HCT116 (cell line): ENCODE measurements at regions not wholly inside any gene's neighbourhood (a gene's known extent, or its start where the extent isn't known, plus 50 kb on each side); places are given as distances from the start of the nearest gene placed in this dataset.

Experiments
- ATAC-seq: fragments of 200-7000 bp; cut with Tn5 transposase; 2 replicates; pipeline ENCODE4 v1.9.1; 2020; ENCODE audit warnings: mild to moderate bottlenecking, moderate library complexity
- BruUV-seq: library from RNA; stranded (reverse); fragments of 400-500 nt; replicated peaks from 2 replicates; lab custom pipeline; 2021; lab: Mats Ljungman, UMichigan
- CTCF ChIA-PET: fragments of 300-600 bp; sonication (Branson Sonifier 250); formaldehyde crosslinking; loops from one replicate; lab custom pipeline; 2021; ENCODE audit warnings: antibody characterized with exemption; lab: Charles Lee
- POLR2A ChIA-PET: fragments of 300-600, 350-600 bp; sonication (Branson Sonifier 250); formaldehyde crosslinking; loops from one replicate; lab custom pipeline; 2021; ENCODE audit warnings: antibody characterized with exemption; lab: Charles Lee
- RAD21 ChIA-PET, 2 experiments: fragments of 300-600 bp; sonication (Branson Sonifier 250); formaldehyde crosslinking; loops; one replicate each; lab custom pipeline; 2023; ENCODE audit warnings: low total read pairs in 2 of 2; ENCODE audit not compliant: uncharacterized antibody in 2 of 2, unreplicated experiment in 2 of 2, low non-redundant PET in 1 of 2; lab: Charles Lee
- DNase-seq: peaks from one replicate; pipeline ENCODE4 v3.0.0-alpha.2; 2010; ENCODE audit warnings: low read depth, low spot score
- H2AFZ ChIP-seq: fragments of 200-600 bp; shearing (Covaris generic), sonication (generic); 2 replicates; pipeline ENCODE4 v1.6.1; 2017; ENCODE audit warnings: low read depth, mixed run types, mixed read lengths, antibody characterized with exemption, low read length; ENCODE audit not compliant: poor library complexity, severe bottlenecking
- H3K27ac ChIP-seq: 2 replicates; pipeline ENCODE4 v1.5.1; 2012; ENCODE audit warnings: low read depth, low read length
- H3K27me3 ChIP-seq: fragments of 200-600 bp; sonication (generic); 2 replicates; pipeline ENCODE4 v1.6.1; 2016; ENCODE audit warnings: mixed run types, low read length, mixed read lengths; ENCODE audit not compliant: insufficient read depth
- H3K36me3 ChIP-seq, 2 experiments: fragments of 200-500 bp in 1 of 2; fragments of 200-600 bp in 1 of 2; sonication (Bioruptor generic) in 1 of 2; sonication (generic) in 1 of 2; 2 replicates each; pipeline versions ENCODE4 v1.5.1 to v1.6.1; 2014 to 2016; ENCODE audit warnings: low read length in 2 of 2, inconsistent platforms in 1 of 2, mixed read lengths in 1 of 2, mixed run types in 1 of 2; ENCODE audit not compliant: insufficient read depth in 2 of 2, control insufficient read depth in 1 of 2
- H3K4me1 ChIP-seq, 2 experiments: fragments of 200-600 bp in 1 of 2; sonication (generic) in 1 of 2; 2 replicates each; pipeline versions ENCODE4 v1.5.1 to v1.6.1; 2012 to 2017; ENCODE audit warnings: low read length in 2 of 2, inconsistent platforms in 1 of 2, mild to moderate bottlenecking in 1 of 2, mixed read lengths in 1 of 2, mixed run types in 1 of 2, moderate library complexity in 1 of 2; ENCODE audit not compliant: insufficient read depth in 2 of 2, control insufficient read depth in 1 of 2
- H3K4me2 ChIP-seq: fragments of 200-600 bp; sonication (generic); 2 replicates; pipeline ENCODE4 v1.6.1; 2017; ENCODE audit warnings: mixed run types, low read length, mixed read lengths
- H3K4me3 ChIP-seq, 2 experiments: fragments of 200-600 bp in 1 of 2; sonication (generic) in 1 of 2; replicated peaks in 1 of 2; 2 replicates each; pipeline ENCODE4 v1.5.1; 2011 to 2016; ENCODE audit warnings: low read length in 2 of 2, control low read depth in 1 of 2, low read depth in 1 of 2, mild to moderate bottlenecking in 1 of 2, mixed read lengths in 1 of 2, mixed run types in 1 of 2
- H3K79me2 ChIP-seq: fragments of 200-600 bp; sonication (generic); 2 replicates; pipeline ENCODE4 v1.6.1; 2017; ENCODE audit warnings: mild to moderate bottlenecking, mixed run types, low read length, moderate library complexity, mixed read lengths; ENCODE audit not compliant: insufficient read depth
- H3K9ac ChIP-seq: fragments of 200-600 bp; sonication (generic); 2 replicates; pipeline ENCODE4 v1.6.1; 2016; ENCODE audit warnings: low read length, mixed read lengths
- H3K9me2 ChIP-seq: fragments of 200-600 bp; sonication (generic), shearing (Covaris generic); 2 replicates; pipeline ENCODE4 v1.6.1; 2017; ENCODE audit warnings: mixed run types, mild to moderate bottlenecking, moderate library complexity; ENCODE audit not compliant: insufficient read depth
- H3K9me3 ChIP-seq, 2 experiments: fragments of 200-500 bp in 1 of 2; fragments of 200-600 bp in 1 of 2; sonication (Bioruptor generic) in 1 of 2; sonication (generic) in 1 of 2; 2 replicates each; pipeline ENCODE4 v1.6.1; 2014 to 2017; ENCODE audit warnings: low read length in 2 of 2, mixed read lengths in 2 of 2, inconsistent platforms in 1 of 2, low read depth in 1 of 2, mild to moderate bottlenecking in 1 of 2, mixed run types in 1 of 2, moderate library complexity in 1 of 2; ENCODE audit not compliant: control insufficient read depth in 1 of 2, insufficient read depth in 1 of 2
- H4K20me1 ChIP-seq: fragments of 200-600 bp; sonication (generic), shearing (Covaris generic); 2 replicates; pipeline ENCODE4 v1.6.1; 2017; ENCODE audit warnings: mixed run types, mild to moderate bottlenecking, moderate library complexity; ENCODE audit not compliant: insufficient read depth
- CBX3 ChIP-seq: IDR thresholded peaks from 2 replicates; pipeline ENCODE4 v1.6.1; 2012; ENCODE audit warnings: low read depth
- EGR1 ChIP-seq: IDR thresholded peaks from 2 replicates; pipeline ENCODE4 v1.6.1; 2012; ENCODE audit warnings: low read depth
- ELF1 ChIP-seq: IDR thresholded peaks from 2 replicates; pipeline ENCODE4 v1.6.1; 2012; ENCODE audit warnings: low read depth, borderline replicate concordance
- EZH2 ChIP-seq: fragments of 200-600 bp; sonication (generic); IDR thresholded peaks from 2 replicates; pipeline ENCODE4 v1.6.1; 2017; ENCODE audit warnings: antibody characterized with exemption, mixed run types
- JUND ChIP-seq: IDR thresholded peaks from 2 replicates; pipeline ENCODE4 v1.6.1; 2012
- POLR2A ChIP-seq: IDR thresholded peaks from 2 replicates; pipeline ENCODE4 v1.7.0; 2011; ENCODE audit warnings: borderline replicate concordance; ENCODE audit not compliant: insufficient read depth, insufficient read length; ENCODE audit errors: extremely low read depth
- SIN3A ChIP-seq: IDR thresholded peaks from 2 replicates; pipeline ENCODE4 v1.6.1; 2012; ENCODE audit warnings: low read depth
- SRF ChIP-seq: IDR thresholded peaks from 2 replicates; pipeline ENCODE4 v1.6.1; 2012; ENCODE audit warnings: low read depth
- ZFX ChIP-seq: fragments of 450-650 bp; IDR thresholded peaks from 2 replicates; pipeline ENCODE4 v1.6.1; 2017
- ZNF274 ChIP-seq: fragments of 200-500 bp; sonication (Bioruptor generic); IDR thresholded peaks from 2 replicates; pipeline ENCODE4 v1.6.1; 2014; ENCODE audit warnings: mild to moderate bottlenecking, low read depth, low read length, inconsistent platforms
- intact Hi-C: fragments of 100-400 bp; cut with micrococcal nuclease; formaldehyde crosslinking; loops from 2 replicates; pipeline ENCODE4 v1.10.0; 2022
- TF ChIP-seq, protein P1 (sequence below): IDR thresholded peaks from 2 replicates; pipeline ENCODE4 v1.6.1; 2011; ENCODE audit warnings: mild to moderate bottlenecking, low read length, moderate library complexity; ENCODE audit not compliant: insufficient replicate concordance; ENCODE audit errors: extremely low read depth
- TF ChIP-seq, protein P2 (sequence below), 3 experiments: fragments of 200-600 bp in 1 of 3; sonication (generic) in 1 of 3; IDR thresholded peaks in 2 of 3; conservative IDR thresholded peaks in 1 of 3; 2 replicates each; pipeline ENCODE4 v1.5.1; 2012 to 2017; ENCODE audit warnings: low read depth in 2 of 3, low read length in 2 of 3, antibody characterized with exemption in 1 of 3, borderline replicate concordance in 1 of 3, control low read depth in 1 of 3, mild to moderate bottlenecking in 1 of 3, mixed read lengths in 1 of 3, mixed run types in 1 of 3, moderate library complexity in 1 of 3; ENCODE audit not compliant: insufficient read depth in 1 of 3

DNA sequence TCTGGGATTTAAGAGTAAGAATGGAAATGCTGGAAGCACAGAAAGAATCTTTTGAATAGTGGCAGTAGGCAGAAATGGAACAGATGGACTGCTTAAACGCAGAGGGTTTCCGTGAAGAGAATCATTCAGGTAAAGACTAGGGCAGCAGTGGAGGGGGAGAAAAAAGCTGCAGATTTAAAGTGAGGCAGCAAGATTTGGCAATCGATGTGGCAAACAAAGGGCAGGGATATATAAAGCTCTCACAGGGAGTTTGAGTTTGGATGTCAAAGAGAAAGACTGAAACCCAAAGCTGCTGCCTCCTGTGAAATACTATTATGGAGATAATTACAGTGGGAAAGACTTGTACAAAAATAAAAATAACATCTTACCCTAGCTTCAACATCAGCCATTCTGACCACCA is 384.0 kb downstream of the CENPC start:
- no peak for DNase-seq
- BruUV-seq, result no TSS peak
- ChIA-PET POLR2A (no interaction called here), RAD21 (no interaction called here), CTCF (no interaction called here)
- H3K9me2 ChIP-seq, result no peaks in the 10 kb centered on the region; the same call in 1 of the 2 replicates
- intact Hi-C loops, result no loop called here
- TF ChIP-seq CBX3, result no peak
- no peak for TF ChIP-seq JUND
- TF ChIP-seq, protein P1, sequence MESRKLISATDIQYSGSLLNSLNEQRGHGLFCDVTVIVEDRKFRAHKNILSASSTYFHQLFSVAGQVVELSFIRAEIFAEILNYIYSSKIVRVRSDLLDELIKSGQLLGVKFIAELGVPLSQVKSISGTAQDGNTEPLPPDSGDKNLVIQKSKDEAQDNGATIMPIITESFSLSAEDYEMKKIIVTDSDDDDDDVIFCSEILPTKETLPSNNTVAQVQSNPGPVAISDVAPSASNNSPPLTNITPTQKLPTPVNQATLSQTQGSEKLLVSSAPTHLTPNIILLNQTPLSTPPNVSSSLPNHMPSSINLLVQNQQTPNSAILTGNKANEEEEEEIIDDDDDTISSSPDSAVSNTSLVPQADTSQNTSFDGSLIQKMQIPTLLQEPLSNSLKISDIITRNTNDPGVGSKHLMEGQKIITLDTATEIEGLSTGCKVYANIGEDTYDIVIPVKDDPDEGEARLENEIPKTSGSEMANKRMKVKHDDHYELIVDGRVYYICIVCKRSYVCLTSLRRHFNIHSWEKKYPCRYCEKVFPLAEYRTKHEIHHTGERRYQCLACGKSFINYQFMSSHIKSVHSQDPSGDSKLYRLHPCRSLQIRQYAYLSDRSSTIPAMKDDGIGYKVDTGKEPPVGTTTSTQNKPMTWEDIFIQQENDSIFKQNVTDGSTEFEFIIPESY, result no peak
- no peak for TF ChIP-seq ZFX
- no peak for TF ChIP-seq ZNF274
- no peak for TF ChIP-seq EZH2
- TF ChIP-seq SIN3A, result no peak
- no peak for TF ChIP-seq POLR2A
- no peak for TF ChIP-seq SRF
- no peak for TF ChIP-seq ELF1
- TF ChIP-seq, protein P2, sequence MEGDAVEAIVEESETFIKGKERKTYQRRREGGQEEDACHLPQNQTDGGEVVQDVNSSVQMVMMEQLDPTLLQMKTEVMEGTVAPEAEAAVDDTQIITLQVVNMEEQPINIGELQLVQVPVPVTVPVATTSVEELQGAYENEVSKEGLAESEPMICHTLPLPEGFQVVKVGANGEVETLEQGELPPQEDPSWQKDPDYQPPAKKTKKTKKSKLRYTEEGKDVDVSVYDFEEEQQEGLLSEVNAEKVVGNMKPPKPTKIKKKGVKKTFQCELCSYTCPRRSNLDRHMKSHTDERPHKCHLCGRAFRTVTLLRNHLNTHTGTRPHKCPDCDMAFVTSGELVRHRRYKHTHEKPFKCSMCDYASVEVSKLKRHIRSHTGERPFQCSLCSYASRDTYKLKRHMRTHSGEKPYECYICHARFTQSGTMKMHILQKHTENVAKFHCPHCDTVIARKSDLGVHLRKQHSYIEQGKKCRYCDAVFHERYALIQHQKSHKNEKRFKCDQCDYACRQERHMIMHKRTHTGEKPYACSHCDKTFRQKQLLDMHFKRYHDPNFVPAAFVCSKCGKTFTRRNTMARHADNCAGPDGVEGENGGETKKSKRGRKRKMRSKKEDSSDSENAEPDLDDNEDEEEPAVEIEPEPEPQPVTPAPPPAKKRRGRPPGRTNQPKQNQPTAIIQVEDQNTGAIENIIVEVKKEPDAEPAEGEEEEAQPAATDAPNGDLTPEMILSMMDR (IDR thresholded peaks at IDR 0.05 in 2 of 3, conservative IDR thresholded peaks at IDR 0.05 in 1 of 3; ENCODE audit: borderline replicate concordance in 1 of 3, insufficient read depth in 1 of 3, low read depth in 2 of 3, low read length in 2 of 3), result no peak
- TF ChIP-seq EGR1, result no peak
- no peaks in the 10 kb centered on the region for H3K27me3 ChIP-seq
- no peak overlapping the region for H3K4me3 ChIP-seq
- no peak overlapping the region for H2AFZ ChIP-seq
- no peaks in the 10 kb centered on the region for H3K36me3 ChIP-seq
- H3K9ac ChIP-seq, result no peak overlapping the region
- no peak overlapping the region for H3K27ac ChIP-seq
- H4K20me1 ChIP-seq, result no peaks in the 10 kb centered on the region
- H3K4me2 ChIP-seq, result no peak overlapping the region
- peaks cover 0 to 12% of the 10 kb centered on the region in 2 experiments; a peak in 2 of 4 replicates for H3K9me3 ChIP-seq
- H3K4me1 ChIP-seq, result no peaks in the 10 kb centered on the region
- no peaks in the 10 kb centered on the region for H3K79me2 ChIP-seq
- no peak for ATAC-seq
